NT2/D1 (cell line): ENCODE measurements at regions not wholly inside any gene's neighbourhood (a gene's known extent, or its start where the extent isn't known, plus 50 kb on each side); places are given as distances from the start of the nearest gene placed in this dataset.

Experiments used
- DNase-seq: peaks from one replicate; pipeline ENCODE4 v3.0.0-alpha.2; 2011; ENCODE audit warnings: low read depth, low spot score
- H3K27me3 ChIP-seq: 2 replicates; pipeline ENCODE4 v1.6.0; 2011; ENCODE audit warnings: mild to moderate bottlenecking; ENCODE audit not compliant: insufficient read length, insufficient read depth
- H3K36me3 ChIP-seq: 2 replicates; pipeline ENCODE4 v1.6.1; 2011; ENCODE audit warnings: mild to moderate bottlenecking, low read length, mixed read lengths; ENCODE audit not compliant: insufficient read depth, insufficient read length
- H3K4me1 ChIP-seq: 2 replicates; pipeline ENCODE4 v1.5.1; 2011; ENCODE audit not compliant: insufficient read depth, insufficient read length
- H3K4me3 ChIP-seq: 2 replicates; pipeline ENCODE4 v1.5.1; 2011; ENCODE audit warnings: low read depth; ENCODE audit not compliant: insufficient read length
- H3K9ac ChIP-seq: 2 replicates; pipeline ENCODE4 v1.6.0; 2011; ENCODE audit warnings: low read depth; ENCODE audit not compliant: insufficient read length
- H3K9me3 ChIP-seq: 2 replicates; pipeline ENCODE4 v1.5.1; 2011; ENCODE audit warnings: mild to moderate bottlenecking, low read length; ENCODE audit not compliant: insufficient read depth
- SUZ12 ChIP-seq: IDR thresholded peaks from 2 replicates; pipeline ENCODE4 v1.6.1; 2011; ENCODE audit not compliant: insufficient read length, insufficient read depth; ENCODE audit errors: extremely low read depth
- YY1 ChIP-seq: IDR thresholded peaks from 2 replicates; pipeline ENCODE4 v1.6.1; 2011; ENCODE audit not compliant: insufficient read length, insufficient read depth
- ZNF274 ChIP-seq: IDR thresholded peaks from 2 replicates; pipeline ENCODE4 v1.6.1; 2011; ENCODE audit warnings: mild to moderate bottlenecking, low read depth, low read length

DNA sequence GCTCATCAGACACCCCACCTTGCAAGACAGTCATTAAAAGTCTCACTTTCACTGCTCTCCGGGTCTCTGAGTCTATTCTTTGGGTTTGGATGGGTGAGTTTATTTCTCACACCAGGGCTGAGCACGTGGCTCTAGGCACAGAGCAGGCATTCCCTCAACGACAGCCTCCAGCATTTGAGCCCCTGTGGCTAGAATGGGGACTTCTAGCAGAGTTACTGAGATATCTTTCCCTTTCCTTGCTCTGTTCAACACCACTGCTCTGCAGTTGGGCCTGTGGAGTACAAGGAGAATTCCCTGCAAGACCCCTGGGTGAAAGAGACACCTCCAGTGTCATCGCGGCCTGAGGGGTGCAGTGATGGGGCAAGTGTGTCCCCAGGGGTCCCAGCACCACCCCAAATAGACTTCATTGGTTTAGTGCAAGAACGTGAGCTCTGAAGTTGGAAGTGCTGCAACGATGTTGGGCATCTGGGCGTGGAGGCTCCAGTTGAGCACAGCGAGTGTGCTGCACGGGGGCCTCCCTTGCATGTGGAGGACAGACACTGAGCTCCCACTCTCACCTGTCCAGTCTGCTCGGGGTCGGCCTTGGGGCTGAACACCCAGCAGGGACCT lies 184.1 kb upstream of the HS6ST1 start:
- Histone ChIP-seq H3K9ac (no peak overlapping the region), H3K36me3 (no peaks in the 10 kb centered on the region), H3K9me3 (no peaks in the 10 kb centered on the region), H3K27me3 (no peaks in the 10 kb centered on the region), H3K4me3 (no peak overlapping the region), H3K4me1 (peaks cover 4% of the 10 kb centered on the region)
- TF ChIP-seq ZNF274 (no peak), YY1 (no peak), SUZ12 (no peak)
- DNase-seq, result no peak

DNA sequence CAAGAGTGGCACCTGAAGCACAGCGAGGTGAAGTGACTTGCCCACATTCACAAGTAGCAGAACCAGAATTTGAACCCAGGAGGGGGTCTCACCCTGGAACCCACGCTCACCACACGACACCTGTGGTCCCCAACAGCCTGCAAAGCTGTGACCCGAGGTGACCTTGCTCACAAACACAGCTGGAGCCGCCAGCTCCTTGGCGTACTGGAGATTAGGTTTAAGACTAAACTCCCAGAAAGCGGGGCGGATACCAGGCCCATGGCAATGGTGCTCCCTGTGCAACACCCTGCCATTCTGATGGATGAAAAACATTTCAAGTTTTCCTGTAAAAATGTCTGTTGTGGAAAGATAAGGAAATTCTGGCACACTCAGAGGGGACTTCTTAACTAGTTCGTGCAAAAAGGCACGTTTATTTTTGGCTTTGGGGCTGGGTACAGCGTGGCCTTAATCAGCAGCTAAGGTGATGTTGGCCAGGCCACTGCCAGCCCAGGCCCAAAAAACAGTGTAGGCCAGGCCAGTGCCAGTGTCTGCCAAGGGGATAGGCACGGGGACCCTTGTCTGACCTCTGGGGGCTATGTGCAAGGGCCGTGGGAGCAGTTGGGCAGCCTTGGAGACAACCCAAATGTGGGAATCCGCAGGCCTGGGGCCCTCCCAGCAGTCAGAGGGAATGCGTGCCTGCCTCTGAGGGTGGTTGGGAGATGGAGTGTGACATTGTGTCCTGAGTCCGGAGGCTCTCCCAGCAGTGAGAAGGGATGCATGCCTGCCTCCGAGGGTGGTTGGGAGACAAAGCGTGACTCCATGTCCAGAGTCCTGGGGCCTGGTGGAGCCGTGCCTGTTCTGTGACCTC lies 185.0 kb upstream of the HS6ST1 start:
- no peak overlapping the region for H3K4me3 ChIP-seq
- no peaks in the 10 kb centered on the region for H3K36me3 ChIP-seq
- no peak for TF ChIP-seq ZNF274
- H3K4me1 ChIP-seq, result peaks cover 4% of the 10 kb centered on the region
- no peaks in the 10 kb centered on the region for H3K9me3 ChIP-seq
- H3K9ac ChIP-seq, result no peak overlapping the region
- H3K27me3 ChIP-seq, result no peaks in the 10 kb centered on the region
- DNase-seq, result no peak

DNA sequence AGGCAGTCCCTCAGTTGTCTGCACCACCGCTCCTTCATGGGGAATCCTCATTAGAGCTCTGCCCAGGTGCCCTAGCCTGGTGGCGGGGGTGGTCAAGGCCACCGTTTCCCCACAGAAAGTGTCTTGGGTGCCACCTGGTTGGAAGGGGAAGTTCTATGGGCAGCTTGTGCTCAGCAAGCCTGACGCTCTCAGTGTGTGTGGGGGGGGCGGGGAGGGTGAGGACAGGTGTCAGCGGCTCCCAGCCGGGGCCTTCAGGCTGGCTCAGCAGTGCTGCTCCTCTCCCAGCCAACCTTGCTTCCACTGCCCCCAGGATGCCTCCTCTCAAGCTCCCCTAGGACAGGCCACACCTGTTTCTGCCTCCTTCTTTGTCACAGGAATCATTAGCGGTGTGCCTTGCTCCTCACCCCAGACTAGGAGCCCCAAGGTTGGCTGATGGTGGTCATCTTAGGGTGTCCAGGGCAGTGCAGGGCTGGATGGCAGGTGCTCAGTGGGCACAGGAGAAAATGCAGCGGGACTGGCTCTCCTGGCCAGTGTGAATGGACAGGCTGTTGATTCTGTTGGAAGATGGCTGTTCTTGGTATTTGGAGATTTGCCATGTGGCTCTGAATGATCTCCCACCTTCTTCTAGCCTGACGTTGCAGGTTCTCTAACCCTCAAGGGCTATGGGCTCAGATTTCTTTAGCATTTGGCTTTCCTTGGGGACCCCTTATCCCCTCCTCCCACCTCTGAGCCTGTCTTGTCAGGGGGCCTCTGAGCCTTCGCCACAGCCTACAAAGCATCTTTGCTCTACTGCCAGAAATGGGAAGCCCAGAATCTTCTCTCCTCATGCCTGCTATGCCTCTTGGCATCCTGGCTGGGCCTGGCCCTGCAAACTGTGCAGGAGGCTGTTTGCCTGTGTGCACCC lies 185.8 kb upstream of the HS6ST1 start:
- TF ChIP-seq ZNF274 (no peak), SUZ12 (no peak), YY1 (no peak)

DNA sequence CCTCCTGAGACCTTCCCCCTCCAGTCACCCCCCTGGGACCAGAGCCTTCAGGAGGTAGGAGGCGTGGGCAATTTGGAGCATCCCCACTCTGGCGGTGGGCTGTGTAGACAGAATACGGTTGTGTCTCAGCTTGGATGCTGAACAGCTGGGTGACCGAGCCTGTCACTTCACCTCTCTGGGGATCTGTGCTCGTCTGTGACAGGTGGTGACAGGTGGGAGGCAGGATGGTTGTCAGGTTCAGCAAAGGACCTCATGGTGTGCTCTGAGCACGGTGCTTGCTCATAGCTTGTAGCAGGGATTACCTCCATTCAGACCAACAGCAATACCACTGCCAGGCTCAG lies 186.5 kb upstream of the HS6ST1 start:
- no peaks in the 10 kb centered on the region for H3K36me3 ChIP-seq
- no peaks in the 10 kb centered on the region for H3K9me3 ChIP-seq
- H3K9ac ChIP-seq, result no peak overlapping the region
- no peak for DNase-seq
- H3K4me3 ChIP-seq, result no peak overlapping the region
- no peaks in the 10 kb centered on the region for H3K27me3 ChIP-seq
- no peak for TF ChIP-seq SUZ12
- no peak for TF ChIP-seq ZNF274
- no peak for TF ChIP-seq YY1
- H3K4me1 ChIP-seq, result peaks cover 4% of the 10 kb centered on the region

More for the DNA sequence above, 185.8 kb upstream of the HS6ST1 start:
- H3K4me3 ChIP-seq, result no peak overlapping the region
- H3K9ac ChIP-seq, result no peak overlapping the region
- no peak for DNase-seq
- no peaks in the 10 kb centered on the region for H3K27me3 ChIP-seq
- no peaks in the 10 kb centered on the region for H3K36me3 ChIP-seq
- peaks cover 4% of the 10 kb centered on the region for H3K4me1 ChIP-seq
- H3K9me3 ChIP-seq, result no peaks in the 10 kb centered on the region

DNA sequence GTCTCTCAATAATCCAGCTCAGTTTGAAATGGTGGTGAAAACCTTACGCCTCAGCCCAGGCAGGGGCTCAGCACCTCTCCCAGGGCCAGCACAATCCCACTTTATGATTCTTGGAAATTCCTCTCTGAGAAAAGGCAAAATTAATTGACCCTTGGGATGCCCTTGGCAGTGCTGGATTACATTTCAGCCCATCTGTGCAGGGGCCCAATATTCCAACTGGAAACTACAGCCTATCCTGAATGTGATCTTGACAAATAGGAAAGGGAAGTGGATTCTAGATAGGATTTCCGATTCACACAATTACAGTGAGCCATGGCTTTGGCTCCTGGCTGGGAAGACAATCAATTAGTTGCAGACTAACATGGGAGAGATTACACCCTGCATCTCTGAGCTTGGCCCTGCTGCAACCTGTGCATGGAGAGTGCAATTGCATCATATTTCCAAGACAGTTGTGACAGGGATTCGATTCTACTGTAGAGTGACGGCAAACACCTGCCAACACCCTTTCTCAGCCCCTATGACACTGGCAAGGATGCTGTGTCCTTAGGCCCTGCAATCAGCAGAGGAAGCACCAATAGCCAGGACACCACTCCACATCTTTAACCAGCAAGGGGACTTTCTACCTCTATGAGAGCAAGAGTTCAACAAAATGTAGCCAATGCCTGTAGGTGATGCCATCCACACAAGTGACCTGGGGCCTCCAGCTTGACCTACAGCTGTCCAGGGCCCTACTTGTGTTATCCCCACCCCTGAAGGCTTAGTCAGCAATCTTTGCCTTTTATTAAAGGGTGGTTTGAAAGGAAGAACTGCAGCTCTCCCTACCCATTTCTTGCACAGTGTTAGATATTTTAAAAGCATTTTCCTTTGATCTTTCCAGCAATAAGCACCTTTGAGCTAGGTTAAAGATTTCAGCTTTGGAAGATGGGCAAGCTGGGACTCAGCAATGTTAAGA lies 187.2 kb upstream of the HS6ST1 start:
- H3K27me3 ChIP-seq, result no peaks in the 10 kb centered on the region
- no peak for TF ChIP-seq SUZ12
- TF ChIP-seq ZNF274, result no peak
- TF ChIP-seq YY1, result no peak
- H3K9ac ChIP-seq, result no peak overlapping the region
- H3K4me3 ChIP-seq, result no peak overlapping the region
- no peaks in the 10 kb centered on the region for H3K36me3 ChIP-seq
- peaks cover 4% of the 10 kb centered on the region for H3K4me1 ChIP-seq
- H3K9me3 ChIP-seq, result no peaks in the 10 kb centered on the region
- no peak for DNase-seq

DNA sequence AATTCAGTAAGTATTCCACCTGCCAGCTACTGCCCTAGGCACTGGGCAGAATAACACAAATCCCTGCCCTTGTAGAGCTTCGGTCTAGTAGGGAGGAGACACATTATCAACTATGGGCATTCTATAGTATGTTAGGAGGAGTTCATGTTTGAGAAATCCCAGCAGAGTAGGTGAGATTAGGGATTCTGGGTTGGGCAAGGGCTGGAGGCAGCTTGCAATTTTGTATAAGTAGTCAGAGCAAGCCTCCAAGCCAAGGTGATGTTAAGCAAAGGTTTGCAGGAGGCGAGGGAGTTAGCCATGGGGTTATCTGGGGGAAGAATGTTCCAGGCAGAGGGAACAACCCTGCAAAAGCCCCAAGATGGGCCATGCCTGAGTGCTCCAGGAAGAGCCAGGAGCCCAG lies 187.9 kb upstream of the HS6ST1 start:
- Histone ChIP-seq H3K4me1 (peaks cover 2% of the 10 kb centered on the region), H3K27me3 (no peaks in the 10 kb centered on the region), H3K9ac (no peak overlapping the region), H3K9me3 (no peaks in the 10 kb centered on the region), H3K36me3 (no peaks in the 10 kb centered on the region), H3K4me3 (no peak overlapping the region)
- no peak for TF ChIP-seq SUZ12
- no peak for TF ChIP-seq ZNF274
- TF ChIP-seq YY1, result no peak
- no peak for DNase-seq
